ENCODE measurements at regions not wholly inside any gene's neighbourhood (a gene's known extent, or its start where the extent isn't known, plus 50 kb on each side); places are given as distances from the start of the nearest gene placed in this dataset.

DNA sequence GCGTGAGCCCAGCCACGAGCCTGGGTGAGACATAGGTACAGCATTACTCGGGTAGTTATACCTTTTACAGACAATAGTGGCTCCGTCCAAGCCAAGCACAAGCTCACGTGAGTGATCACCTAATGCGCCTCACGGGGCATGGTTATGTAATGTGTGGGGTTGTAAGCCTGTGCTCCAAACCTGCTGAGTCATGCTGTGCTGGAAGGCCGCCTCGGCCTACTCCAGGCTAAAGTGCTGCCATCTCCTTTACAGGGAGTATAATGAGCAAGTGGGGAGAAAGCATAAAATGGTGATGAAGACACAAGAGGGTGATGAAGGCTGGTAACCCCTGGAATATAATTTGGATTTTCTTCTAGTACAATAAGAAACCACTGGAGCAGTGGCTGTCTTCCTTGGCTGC lies 175.8 kb upstream of the STT3B start:
- TF ChIP-seq CTCF (IDR thresholded peaks at IDR 0.05; ENCODE audit: low read length) (no peak), EZH2 (IDR thresholded peaks at IDR 0.05; ENCODE audit: borderline replicate concordance, low read length) (no peak)
